ENCODE measurements at regions not wholly inside any gene's neighbourhood (a gene's known extent, or its start where the extent isn't known, plus 50 kb on each side); places are given as distances from the start of the nearest gene placed in this dataset.

DNA sequence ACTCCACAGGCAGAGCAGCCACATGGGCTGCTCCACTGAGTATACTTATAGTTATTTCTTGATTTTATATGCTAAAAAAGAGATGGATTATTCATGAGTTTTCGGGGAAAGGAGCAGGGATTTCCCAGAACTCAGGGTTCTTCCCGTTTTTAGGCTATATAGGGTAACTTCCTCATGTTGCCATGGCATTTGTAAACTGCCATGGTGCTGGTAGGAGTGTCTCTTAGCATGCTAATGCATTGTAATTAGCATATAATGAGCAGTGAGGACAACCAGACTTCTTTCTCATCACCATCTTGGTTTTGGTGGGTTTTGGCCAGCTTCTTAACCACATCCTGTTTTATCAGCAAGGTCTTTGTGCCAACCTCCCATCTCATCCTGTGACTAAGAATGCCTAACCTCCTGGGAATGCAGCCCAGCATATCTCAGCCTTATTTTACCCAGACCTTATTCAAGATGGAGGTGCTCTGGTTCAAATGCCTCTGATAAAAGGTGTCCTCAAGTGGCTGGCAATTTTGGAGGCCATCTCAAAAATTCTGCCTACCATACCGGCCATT, 213.0 kb upstream of the VEGFC start:
- ChIA-PET POLR2A (no interaction called here), CTCF (no interaction called here)
- TF ChIP-seq CTBP1 (IDR thresholded peaks at IDR 0.05; ENCODE audit: borderline replicate concordance) (no peak), L3MBTL2 (conservative IDR thresholded peaks at IDR 0.05) (no peak), ARNT (IDR thresholded peaks at IDR 0.05) (no peak), TARDBP (IDR thresholded peaks at IDR 0.05) (no peak), FOXK2 (IDR thresholded peaks at IDR 0.05) (no peak), NFRKB (IDR thresholded peaks at IDR 0.05) (no peak), SUZ12 (IDR thresholded peaks at IDR 0.05) (no peak), HDGF (IDR thresholded peaks at IDR 0.05; ENCODE audit: borderline replicate concordance) (no peak), FOXM1 (IDR thresholded peaks at IDR 0.05; ENCODE audit: borderline replicate concordance) (no peak), ELF4 (IDR thresholded peaks at IDR 0.05) (no peak), SP1 (IDR thresholded peaks at IDR 0.05) (no peak), LEF1 (IDR thresholded peaks at IDR 0.05; ENCODE audit: borderline replicate concordance) (no peak), FOXA1 (IDR thresholded peaks at IDR 0.05) (no peak)
- TF ChIP-seq, protein P1, sequence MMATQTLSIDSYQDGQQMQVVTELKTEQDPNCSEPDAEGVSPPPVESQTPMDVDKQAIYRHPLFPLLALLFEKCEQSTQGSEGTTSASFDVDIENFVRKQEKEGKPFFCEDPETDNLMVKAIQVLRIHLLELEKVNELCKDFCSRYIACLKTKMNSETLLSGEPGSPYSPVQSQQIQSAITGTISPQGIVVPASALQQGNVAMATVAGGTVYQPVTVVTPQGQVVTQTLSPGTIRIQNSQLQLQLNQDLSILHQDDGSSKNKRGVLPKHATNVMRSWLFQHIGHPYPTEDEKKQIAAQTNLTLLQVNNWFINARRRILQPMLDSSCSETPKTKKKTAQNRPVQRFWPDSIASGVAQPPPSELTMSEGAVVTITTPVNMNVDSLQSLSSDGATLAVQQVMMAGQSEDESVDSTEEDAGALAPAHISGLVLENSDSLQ (IDR thresholded peaks at IDR 0.05), result no peak
- no peak for DNase-seq (ENCODE audit: extremely low spot score)

DNA sequence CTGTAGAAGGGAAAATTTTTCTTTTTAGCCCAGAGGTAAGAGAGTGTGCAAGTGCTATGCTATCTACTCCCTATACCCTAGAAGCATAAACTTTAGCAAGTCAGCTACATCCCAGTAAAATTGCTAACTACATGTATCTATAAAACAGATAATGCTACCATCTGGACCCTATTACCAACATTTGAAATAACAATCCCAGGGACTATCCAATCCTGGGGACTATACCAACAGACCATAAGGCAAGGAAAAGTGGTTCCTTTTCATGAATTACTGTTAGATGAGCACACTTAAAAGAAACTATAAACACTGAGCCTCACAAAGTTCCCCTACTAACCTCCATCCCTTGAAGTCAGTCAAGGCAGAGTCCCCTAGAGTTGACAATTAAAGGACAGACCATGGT, 213.6 kb upstream of the VEGFC start:
- CTCF ChIA-PET, result no interaction called here

DNA sequence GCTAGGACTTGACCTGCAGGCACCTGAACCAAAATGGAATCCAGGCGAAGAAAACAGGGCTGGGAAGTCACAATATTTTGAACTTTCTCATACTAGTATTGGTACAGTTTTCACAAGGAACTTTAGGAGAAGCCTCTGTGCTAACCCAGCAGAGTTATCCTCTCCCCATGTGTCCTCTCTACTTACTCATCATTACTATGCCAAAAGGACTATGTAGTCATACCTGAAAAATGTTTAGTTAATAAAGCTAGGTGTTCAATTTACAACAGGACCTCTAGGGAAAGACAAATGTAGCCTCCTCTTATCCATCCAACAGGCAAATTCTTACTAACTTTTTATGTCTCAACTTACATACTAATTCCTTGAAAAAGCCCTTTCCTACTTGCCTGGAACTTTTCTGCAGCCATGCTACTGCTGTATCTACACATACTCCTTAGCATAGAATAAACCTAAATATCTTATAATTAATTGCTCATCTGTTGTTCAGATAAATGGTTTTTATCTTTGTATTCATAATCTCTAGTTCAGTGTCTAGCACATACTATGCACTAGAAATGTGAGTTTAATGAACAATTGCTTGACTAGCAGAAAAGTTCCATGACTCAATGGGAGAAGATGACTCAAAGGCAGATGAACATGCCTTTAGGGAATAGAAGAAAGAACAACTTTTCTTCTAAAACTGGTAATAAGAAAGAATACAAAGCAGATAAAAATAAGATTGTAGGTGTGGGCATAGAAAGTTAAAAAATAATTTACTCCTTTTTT, 215.5 kb upstream of the VEGFC start:
- ChIA-PET POLR2A (no interaction called here), CTCF (interaction anchor here (0.6 kb wide), 1 partner anchor 39 kb away, joined by 3 read pairs; no protein-coding TSS in a partner anchor)
- no peak for DNase-seq (ENCODE audit: extremely low spot score)

More for the DNA sequence above, 213.6 kb upstream of the VEGFC start:
- no peak for TF ChIP-seq NFRKB (IDR thresholded peaks at IDR 0.05)
- TF ChIP-seq ZNF384 (IDR thresholded peaks at IDR 0.05), result no peak
- TF ChIP-seq, protein P1 (IDR thresholded peaks at IDR 0.05), result no peak
- no peak for TF ChIP-seq ELF4 (IDR thresholded peaks at IDR 0.05)
- no peak for TF ChIP-seq LEF1 (IDR thresholded peaks at IDR 0.05; ENCODE audit: borderline replicate concordance)
- TF ChIP-seq FOXA1 (IDR thresholded peaks at IDR 0.05), result no peak
- no peak for TF ChIP-seq L3MBTL2 (conservative IDR thresholded peaks at IDR 0.05)
- no peak for TF ChIP-seq HDGF (IDR thresholded peaks at IDR 0.05; ENCODE audit: borderline replicate concordance)
- TF ChIP-seq FOXK2 (IDR thresholded peaks at IDR 0.05), result no peak
- no peak for TF ChIP-seq BHLHE40 (IDR thresholded peaks at IDR 0.05; ENCODE audit: borderline replicate concordance)
- TF ChIP-seq TARDBP (IDR thresholded peaks at IDR 0.05), result no peak
- TF ChIP-seq ARNT (IDR thresholded peaks at IDR 0.05), result no peak
- no peak for TF ChIP-seq FOXM1 (IDR thresholded peaks at IDR 0.05; ENCODE audit: borderline replicate concordance)
- TF ChIP-seq CTBP1 (IDR thresholded peaks at IDR 0.05; ENCODE audit: borderline replicate concordance), result no peak
- TF ChIP-seq SUZ12 (IDR thresholded peaks at IDR 0.05), result no peak
- TF ChIP-seq SP1 (IDR thresholded peaks at IDR 0.05), result no peak
- POLR2A ChIA-PET, result no interaction called here
- no peak for DNase-seq (ENCODE audit: extremely low spot score)

DNA sequence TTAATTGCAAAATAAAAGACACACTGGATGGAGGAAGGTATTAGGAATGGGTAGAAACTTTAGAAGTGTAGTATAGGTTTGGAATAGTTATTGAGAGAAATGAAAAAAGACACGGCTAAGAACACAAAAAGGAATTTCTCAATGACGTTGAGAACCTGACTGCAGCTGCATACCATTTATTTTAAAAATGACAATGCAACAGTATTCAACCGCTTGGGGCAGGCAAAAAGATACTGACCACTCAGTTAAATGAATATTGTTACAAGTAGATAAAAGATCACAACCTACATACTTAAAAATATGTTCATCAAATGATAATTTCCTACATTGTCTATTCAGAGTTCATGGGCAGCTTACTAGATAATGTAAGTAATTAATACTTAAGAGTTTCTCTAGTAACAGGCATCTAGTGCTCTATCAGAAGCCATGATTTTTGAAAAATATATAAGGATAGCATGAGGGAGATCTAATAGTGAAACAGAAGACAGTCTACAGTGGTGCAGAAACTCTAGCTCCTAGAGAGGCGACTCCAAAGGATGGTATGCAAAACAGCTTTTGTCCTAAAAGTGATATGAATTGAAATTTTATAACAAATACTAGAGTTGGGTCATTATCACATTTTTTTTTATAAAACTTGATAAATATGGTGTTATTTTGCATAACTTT, 216.2 kb upstream of the VEGFC start:
- ChIA-PET POLR2A (no interaction called here), CTCF (interaction anchor here (0.6 kb wide), 1 partner anchor 38 kb away, joined by 3 read pairs; no protein-coding TSS in a partner anchor)
- TF ChIP-seq NFRKB (IDR thresholded peaks at IDR 0.05), result no peak
- no peak for TF ChIP-seq ELF4 (IDR thresholded peaks at IDR 0.05)
- no peak for TF ChIP-seq ARNT (IDR thresholded peaks at IDR 0.05)
- no peak for TF ChIP-seq FOXK2 (IDR thresholded peaks at IDR 0.05)
- TF ChIP-seq, protein P1 (IDR thresholded peaks at IDR 0.05), result no peak
- no peak for TF ChIP-seq FOXM1 (IDR thresholded peaks at IDR 0.05; ENCODE audit: borderline replicate concordance)
- TF ChIP-seq SP1 (IDR thresholded peaks at IDR 0.05), result no peak
- no peak for TF ChIP-seq CTBP1 (IDR thresholded peaks at IDR 0.05; ENCODE audit: borderline replicate concordance)
- no peak for TF ChIP-seq SUZ12 (IDR thresholded peaks at IDR 0.05)
- TF ChIP-seq L3MBTL2 (conservative IDR thresholded peaks at IDR 0.05), result no peak
- no peak for DNase-seq (ENCODE audit: extremely low spot score)

More for the DNA sequence above, 215.5 kb upstream of the VEGFC start:
- TF ChIP-seq ELF4 (IDR thresholded peaks at IDR 0.05) (no peak), FOXM1 (IDR thresholded peaks at IDR 0.05; ENCODE audit: borderline replicate concordance) (no peak), LEF1 (IDR thresholded peaks at IDR 0.05; ENCODE audit: borderline replicate concordance) (no peak), NFRKB (IDR thresholded peaks at IDR 0.05) (no peak), BHLHE40 (IDR thresholded peaks at IDR 0.05; ENCODE audit: borderline replicate concordance) (no peak)
- TF ChIP-seq, protein P1 (IDR thresholded peaks at IDR 0.05), result no peak

DNA sequence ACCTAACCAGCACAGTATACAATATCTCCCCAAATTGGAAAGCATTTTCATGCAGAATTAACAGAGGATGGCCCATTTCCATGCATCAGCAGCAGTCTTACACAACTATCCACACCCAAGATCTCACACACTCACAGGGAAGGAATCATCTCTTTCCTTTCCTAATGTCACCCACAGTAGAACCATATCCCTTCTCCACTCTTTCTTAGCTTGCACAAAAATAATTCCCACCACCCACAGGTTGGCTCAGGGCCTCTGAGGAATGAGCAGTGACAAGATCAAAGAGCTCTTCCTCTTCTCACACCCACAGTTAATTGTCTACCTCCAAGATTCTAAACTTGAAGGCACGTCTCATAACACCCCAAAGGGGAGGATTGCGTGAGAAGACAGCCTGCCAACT, 217.7 kb upstream of the VEGFC start:
- DNase-seq (ENCODE audit: extremely low spot score), result no peak
- POLR2A ChIA-PET, result no interaction called here
- CTCF ChIA-PET, result no interaction called here
- TF ChIP-seq ZNF384 (IDR thresholded peaks at IDR 0.05) (no peak), FOXM1 (IDR thresholded peaks at IDR 0.05; ENCODE audit: borderline replicate concordance) (no peak), L3MBTL2 (conservative IDR thresholded peaks at IDR 0.05) (no peak), SP1 (IDR thresholded peaks at IDR 0.05) (no peak), BHLHE40 (IDR thresholded peaks at IDR 0.05; ENCODE audit: borderline replicate concordance) (no peak)
- TF ChIP-seq, protein P1 (IDR thresholded peaks at IDR 0.05), result no peak

Data from HEK293T (cell line).